Activated T-cell treated with anti-CD3 and anti-CD28 coated beads, Interleukin-2, amount 50 U/mL, for 4 hours (primary cell): ENCODE measurements at regions not wholly inside any gene's neighbourhood (a gene's known extent, or its start where the extent isn't known, plus 50 kb on each side); places are given as distances from the start of the nearest gene placed in this dataset.

Experiments used
- ATAC-seq, 2 donors: fragments of 200-7000 bp; cut with Tn5 transposase; one replicate each; pipeline ENCODE4 v1.10.0; 2021
- DNase-seq: peaks from one replicate; pipeline ENCODE4 v3.0.0-alpha.2; 2020
- H3K27me3 Mint-ChIP-seq: one replicate; pipeline ENCODE4 v1.8.0; 2021; ENCODE audit warnings: low read depth, mixed read lengths
- H3K36me3 Mint-ChIP-seq: one replicate; pipeline ENCODE4 v1.8.0; 2022; ENCODE audit warnings: mixed read lengths; ENCODE audit not compliant: insufficient read depth
- H3K4me1 Mint-ChIP-seq: one replicate; pipeline ENCODE4 v1.8.0; 2021; ENCODE audit warnings: low read depth, mixed read lengths
- H3K4me3 Mint-ChIP-seq: one replicate; pipeline ENCODE4 v1.8.0; 2021; ENCODE audit warnings: mild to moderate bottlenecking, moderate library complexity, mixed read lengths
- H3K9me3 Mint-ChIP-seq: one replicate; pipeline ENCODE4 v1.8.0; 2021; ENCODE audit warnings: mixed read lengths

DNA sequence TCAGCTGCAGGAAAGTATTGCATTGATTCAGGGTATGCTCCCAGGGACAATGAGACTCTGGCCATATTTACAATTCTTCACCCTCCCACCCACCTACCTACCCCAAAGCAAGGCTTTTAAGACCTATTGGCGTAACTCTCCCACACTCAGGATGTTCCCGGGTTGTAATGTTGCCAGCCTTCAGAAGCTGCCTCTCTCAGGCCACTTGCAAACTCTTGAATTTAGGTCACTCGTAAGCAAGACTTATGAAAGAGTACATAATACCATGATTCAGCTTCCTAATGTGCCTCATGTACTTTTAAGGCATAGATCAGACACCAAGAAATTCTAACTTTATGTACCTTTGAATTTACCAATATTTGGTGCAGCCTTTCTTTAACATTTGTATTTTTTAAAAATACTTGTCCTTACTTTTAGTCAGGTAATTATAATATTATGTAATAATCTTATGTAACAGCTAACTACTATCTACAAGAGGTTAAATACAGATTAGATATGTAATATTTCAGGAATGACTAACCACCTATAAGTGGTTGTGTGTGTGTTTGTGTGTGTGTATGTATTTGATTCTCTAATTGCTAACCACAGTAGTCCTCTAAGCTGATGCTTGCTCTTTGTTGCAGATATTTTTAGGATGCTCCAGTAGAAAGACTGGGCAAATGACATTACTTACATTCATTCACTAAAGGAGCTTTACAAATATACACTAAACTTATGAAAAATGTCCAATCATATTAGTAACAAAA, 630.5 kb upstream of the MEF2C start:
- ATAC-seq (no peak), DNase-seq (no peak)
- Mint-ChIP-seq H3K27me3 (no peaks in the 10 kb centered on the region), H3K4me3 (no peak overlapping the region), H3K4me1 (no peaks in the 10 kb centered on the region), H3K9me3 (no peaks in the 10 kb centered on the region), H3K36me3 (no peaks in the 10 kb centered on the region)

DNA sequence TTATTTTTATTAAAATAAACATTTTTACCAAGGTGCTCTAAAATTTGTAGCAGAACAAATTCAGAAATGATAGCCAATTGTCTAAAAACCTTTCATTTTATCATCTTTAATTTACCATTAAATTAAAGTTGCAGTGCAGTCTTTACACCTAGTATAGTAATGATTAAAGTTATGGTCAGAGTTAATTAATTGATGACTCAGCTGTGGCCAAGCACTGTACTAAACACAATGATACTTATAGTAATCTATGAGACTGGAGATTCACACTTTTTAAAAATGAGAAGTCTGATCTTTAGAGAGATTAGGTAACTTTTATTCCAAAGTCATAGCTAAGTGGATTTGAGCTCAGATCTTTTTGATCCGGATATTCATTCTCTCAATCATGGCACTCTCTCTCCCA, 621.1 kb upstream of the MEF2C start:
- H3K36me3 Mint-ChIP-seq = no peaks in the 10 kb centered on the region
- H3K4me1 Mint-ChIP-seq = no peaks in the 10 kb centered on the region
- ATAC-seq (no peak), DNase-seq (no peak)
- H3K9me3 Mint-ChIP-seq = no peaks in the 10 kb centered on the region
- H3K27me3 Mint-ChIP-seq = no peaks in the 10 kb centered on the region
- H3K4me3 Mint-ChIP-seq = no peak overlapping the region

DNA sequence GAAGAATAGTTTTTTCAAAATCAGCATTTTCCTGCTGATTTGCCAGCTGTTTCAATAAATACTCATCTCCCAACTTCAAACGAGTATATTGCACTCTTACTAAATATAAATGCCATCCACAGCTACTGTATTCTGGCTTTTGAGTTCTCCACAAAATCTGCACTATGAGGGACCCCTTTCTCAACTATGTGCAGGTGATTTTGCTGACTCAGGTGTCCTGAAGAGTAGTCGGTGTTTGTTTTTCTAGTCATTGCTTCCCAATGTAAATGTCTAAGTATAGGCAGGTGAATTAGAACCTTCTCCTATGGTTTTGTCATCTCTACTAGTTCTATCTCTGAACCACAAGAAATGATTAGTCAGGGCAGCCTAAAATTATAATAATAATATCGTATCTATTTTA, 616.8 kb upstream of the MEF2C start:
- Mint-ChIP-seq H3K4me3 (no peak overlapping the region), H3K9me3 (no peaks in the 10 kb centered on the region), H3K27me3 (no peaks in the 10 kb centered on the region), H3K36me3 (no peaks in the 10 kb centered on the region), H3K4me1 (no peaks in the 10 kb centered on the region)
- DNase-seq = no peak
- ATAC-seq = no peak

DNA sequence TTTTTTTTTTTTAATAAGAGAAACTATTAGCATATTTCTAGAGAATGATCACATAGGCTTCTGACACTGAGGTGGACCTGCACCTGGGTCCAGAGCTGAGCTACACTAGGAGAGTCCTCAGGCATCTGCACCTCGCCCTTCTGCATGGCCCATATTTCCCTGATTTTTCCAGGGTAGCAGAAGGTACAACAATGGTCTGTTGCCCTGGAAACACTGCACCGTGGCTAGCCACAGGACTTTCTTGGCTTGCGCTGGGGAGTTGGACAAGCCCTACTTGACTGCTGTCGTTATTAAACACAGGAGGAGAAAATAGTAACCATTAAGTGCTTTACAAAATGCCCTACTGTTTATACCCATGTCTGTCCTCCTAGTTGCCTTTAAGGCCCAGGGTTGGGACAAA, 615.7 kb upstream of the MEF2C start:
- Mint-ChIP-seq H3K9me3 (no peaks in the 10 kb centered on the region), H3K4me3 (no peak overlapping the region), H3K36me3 (no peaks in the 10 kb centered on the region), H3K27me3 (no peaks in the 10 kb centered on the region), H3K4me1 (no peaks in the 10 kb centered on the region)
- DNase-seq (no peak), ATAC-seq (no peak)

DNA sequence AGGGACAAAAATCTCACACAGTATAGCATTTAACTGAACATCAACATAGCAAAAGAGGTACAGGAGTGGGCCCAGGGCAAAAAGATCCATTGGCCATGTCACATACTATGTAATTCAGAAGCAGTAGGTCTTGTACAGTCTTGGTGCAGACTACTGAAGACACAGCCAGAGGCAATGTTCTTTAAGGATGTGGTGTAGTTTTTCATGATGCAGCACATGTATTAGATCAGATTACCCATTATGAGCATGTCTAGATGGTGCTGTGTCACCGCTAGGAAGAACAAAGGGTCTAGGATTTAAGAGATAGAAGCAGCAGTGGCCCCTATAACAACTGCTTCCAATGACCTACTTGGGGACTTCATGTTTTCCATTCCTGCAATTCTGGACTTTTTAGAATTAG, 610.4 kb upstream of the MEF2C start:
- H3K4me1 Mint-ChIP-seq = no peaks in the 10 kb centered on the region
- ATAC-seq = no peak
- DNase-seq = no peak
- H3K27me3 Mint-ChIP-seq = no peaks in the 10 kb centered on the region
- H3K9me3 Mint-ChIP-seq = no peaks in the 10 kb centered on the region
- H3K4me3 Mint-ChIP-seq = no peak overlapping the region
- no peaks in the 10 kb centered on the region for H3K36me3 Mint-ChIP-seq

DNA sequence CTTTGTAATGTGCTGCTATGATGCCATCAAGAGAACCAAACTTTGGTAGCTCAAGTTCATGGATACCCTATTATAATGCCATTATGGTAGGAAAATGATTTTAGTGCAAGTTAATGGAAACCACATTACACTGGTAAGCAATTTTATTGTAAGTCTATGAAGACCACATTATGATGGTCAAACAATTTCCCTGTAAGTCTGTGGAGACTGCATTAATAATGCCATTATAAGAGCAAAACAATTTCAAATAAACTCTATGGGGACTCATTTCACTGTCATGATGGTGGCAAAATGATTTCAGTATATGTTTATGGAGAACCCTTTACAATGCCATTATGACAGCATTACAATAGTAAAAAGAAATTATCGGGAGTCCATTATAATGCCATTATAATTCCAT, 602.0 kb upstream of the MEF2C start:
- Mint-ChIP-seq H3K27me3 (no peaks in the 10 kb centered on the region), H3K4me3 (no peak overlapping the region), H3K4me1 (no peaks in the 10 kb centered on the region), H3K36me3 (no peaks in the 10 kb centered on the region), H3K9me3 (no peaks in the 10 kb centered on the region)
- no peak for DNase-seq
- no peak for ATAC-seq

DNA sequence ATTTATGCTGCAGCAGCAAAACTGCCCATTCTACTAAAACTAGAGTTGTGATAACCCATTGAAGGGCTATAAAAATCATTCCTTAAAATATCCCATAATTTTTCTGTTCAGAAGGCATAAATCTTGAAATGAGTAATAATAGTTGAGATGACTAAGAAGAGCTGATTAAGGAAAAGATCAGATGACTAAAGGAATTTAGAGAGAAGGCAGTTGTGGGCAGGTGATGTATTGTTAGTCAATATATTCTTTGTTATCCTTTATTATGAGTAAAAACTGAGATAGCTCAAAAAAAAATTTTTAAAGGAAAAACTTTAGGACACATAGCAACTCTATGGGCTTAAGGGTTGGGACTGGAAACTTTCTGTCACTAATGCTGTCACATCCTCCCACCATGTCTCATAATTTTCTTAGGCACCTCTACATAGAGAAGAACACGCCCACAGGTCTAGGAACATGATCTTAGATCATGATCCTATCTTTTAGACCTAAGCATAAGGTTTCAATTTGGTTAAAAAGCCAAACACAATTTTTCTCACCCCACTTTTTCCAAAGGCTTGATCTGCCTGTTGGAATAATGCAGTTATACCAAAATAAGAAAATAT, 597.5 kb upstream of the MEF2C start:
- Mint-ChIP-seq H3K36me3 (no peaks in the 10 kb centered on the region), H3K27me3 (no peaks in the 10 kb centered on the region), H3K9me3 (peaks cover 5% of the 10 kb centered on the region), H3K4me1 (no peaks in the 10 kb centered on the region), H3K4me3 (no peak overlapping the region)
- DNase-seq (no peak), ATAC-seq (no peak)

DNA sequence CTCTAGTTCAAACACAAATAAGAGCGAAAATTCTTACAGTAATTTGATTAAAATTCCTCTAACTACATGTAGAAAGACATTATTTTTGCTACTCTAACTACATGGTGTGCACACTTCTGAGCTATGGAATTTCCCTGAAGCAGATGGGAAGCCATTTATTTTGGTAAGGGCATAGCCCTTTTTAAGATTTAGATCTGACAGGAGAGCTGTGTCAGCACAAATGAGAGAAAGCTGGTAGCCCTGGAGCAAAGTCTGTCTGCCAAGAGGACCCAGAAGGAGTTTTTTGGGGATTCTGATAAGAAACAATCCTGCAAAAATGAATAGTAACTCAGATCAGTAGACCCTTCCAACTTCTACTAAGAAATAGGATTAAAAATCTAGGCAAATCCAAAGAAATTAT, 595.9 kb upstream of the MEF2C start:
- peaks cover 10% of the 10 kb centered on the region for H3K9me3 Mint-ChIP-seq
- ATAC-seq = no peak
- no peaks in the 10 kb centered on the region for H3K36me3 Mint-ChIP-seq
- no peak for DNase-seq
- no peak overlapping the region for H3K4me3 Mint-ChIP-seq
- no peaks in the 10 kb centered on the region for H3K4me1 Mint-ChIP-seq
- no peaks in the 10 kb centered on the region for H3K27me3 Mint-ChIP-seq

DNA sequence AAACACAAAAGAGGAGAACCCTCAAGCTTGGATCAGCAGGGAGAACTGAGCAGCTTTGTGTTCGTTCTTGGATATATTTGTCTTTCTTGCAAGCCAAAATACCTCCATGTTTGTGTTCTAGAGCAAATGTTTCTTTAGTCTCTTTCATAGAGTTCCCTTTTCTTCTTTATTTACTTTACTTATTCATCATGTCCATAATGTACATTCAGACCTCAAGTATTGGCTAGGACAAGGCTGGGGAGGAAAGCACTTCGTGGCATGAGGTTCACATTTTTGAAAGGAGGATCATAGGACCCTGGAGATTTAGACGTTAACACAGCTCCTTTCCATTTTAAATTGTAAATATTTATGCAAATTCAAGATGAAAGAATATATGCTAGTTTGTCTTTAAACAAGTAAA, 590.2 kb upstream of the MEF2C start:
- H3K4me1 Mint-ChIP-seq = no peaks in the 10 kb centered on the region
- no peaks in the 10 kb centered on the region for H3K27me3 Mint-ChIP-seq
- no peaks in the 10 kb centered on the region for H3K36me3 Mint-ChIP-seq
- H3K9me3 Mint-ChIP-seq = peaks cover 10% of the 10 kb centered on the region
- DNase-seq = no peak
- ATAC-seq = no peak
- no peak overlapping the region for H3K4me3 Mint-ChIP-seq

DNA sequence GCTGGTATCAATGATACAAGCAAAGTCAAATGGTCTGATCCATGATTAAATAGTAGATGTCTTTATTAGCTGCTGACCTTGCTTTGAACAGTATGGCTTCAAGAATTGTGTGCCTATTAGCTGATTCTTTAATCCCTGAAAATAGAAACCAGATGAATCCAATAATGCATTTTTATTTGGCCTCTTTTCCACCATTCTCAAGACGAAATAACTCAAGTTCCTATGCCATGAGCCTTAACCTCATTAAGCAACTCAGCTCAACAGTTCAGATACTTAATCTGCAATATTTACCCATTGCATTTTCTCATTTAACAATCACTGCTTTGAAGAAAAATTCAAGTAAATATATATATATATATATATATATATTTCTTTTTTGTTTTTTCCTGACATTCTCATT, 588.6 kb upstream of the MEF2C start:
- Mint-ChIP-seq H3K4me3 (no peak overlapping the region), H3K4me1 (no peaks in the 10 kb centered on the region), H3K27me3 (no peaks in the 10 kb centered on the region), H3K36me3 (no peaks in the 10 kb centered on the region), H3K9me3 (peaks cover 10% of the 10 kb centered on the region)
- DNase-seq (no peak), ATAC-seq (no peak)

DNA sequence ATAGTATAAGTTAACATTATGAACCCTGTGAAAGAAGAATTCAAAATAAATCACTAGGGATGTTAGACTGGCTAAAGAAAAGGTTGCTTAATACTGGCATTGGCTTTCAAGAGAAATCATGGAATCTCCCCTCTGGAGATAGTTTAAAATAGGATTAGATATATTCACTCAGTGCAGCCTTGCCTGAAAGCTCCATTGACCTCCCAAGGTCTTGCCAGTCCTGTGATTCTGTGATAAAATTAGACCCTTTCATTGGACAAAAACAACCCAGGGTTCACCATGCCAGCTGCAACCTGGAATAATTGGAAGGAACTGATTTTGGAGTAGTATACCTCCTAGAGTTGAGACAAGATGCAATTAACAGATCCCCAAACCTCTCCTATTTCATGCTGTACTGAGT, 588.1 kb upstream of the MEF2C start:
- ATAC-seq (no peak), DNase-seq (no peak)
- H3K4me3 Mint-ChIP-seq = no peak overlapping the region
- no peaks in the 10 kb centered on the region for H3K36me3 Mint-ChIP-seq
- H3K27me3 Mint-ChIP-seq = no peaks in the 10 kb centered on the region
- peaks cover 9% of the 10 kb centered on the region for H3K9me3 Mint-ChIP-seq
- H3K4me1 Mint-ChIP-seq = no peaks in the 10 kb centered on the region

DNA sequence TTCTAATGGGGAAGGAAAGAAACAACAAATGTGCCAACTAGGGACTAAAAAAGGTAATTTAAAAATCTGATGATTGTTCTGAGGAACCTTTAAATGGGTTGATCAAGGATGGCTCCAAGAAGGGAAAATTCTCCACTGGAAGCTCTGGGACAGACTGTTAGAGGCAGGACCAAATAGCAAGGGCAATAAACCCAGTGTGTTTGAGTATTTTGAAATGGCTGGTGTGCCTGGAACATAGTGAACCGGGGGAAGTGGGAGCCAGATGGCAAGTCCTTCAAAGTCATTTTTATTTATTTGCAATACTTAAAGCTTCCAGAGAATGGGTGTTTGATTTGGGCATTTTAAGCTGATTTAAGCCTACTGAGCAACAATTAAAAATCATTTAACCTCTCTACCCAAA, 587.7 kb upstream of the MEF2C start:
- H3K4me1 Mint-ChIP-seq = no peaks in the 10 kb centered on the region
- H3K4me3 Mint-ChIP-seq = no peak overlapping the region
- H3K9me3 Mint-ChIP-seq = peaks cover 5% of the 10 kb centered on the region
- ATAC-seq = no peak
- no peaks in the 10 kb centered on the region for H3K36me3 Mint-ChIP-seq
- H3K27me3 Mint-ChIP-seq = no peaks in the 10 kb centered on the region
- DNase-seq = no peak

DNA sequence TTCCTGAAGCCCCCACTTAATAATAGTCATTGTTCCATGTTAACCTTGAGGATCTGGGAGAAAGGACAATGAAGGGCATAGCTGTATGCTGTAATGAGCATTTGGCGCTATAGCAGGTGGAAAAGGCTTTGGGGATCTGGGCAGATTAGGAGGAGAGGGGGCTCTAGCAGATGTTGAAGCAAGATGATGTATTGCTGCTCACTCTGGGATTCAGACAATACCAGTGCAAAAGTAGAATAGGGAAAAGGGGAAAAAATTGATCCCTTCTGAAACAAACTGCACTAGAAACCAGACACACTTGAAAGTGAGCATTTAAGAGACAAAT, 575.3 kb upstream of the MEF2C start:
- H3K9me3 Mint-ChIP-seq = peaks cover 6% of the 10 kb centered on the region
- no peak overlapping the region for H3K4me3 Mint-ChIP-seq
- H3K36me3 Mint-ChIP-seq = no peaks in the 10 kb centered on the region
- H3K27me3 Mint-ChIP-seq = no peaks in the 10 kb centered on the region
- DNase-seq (no peak), ATAC-seq (no peak)
- no peaks in the 10 kb centered on the region for H3K4me1 Mint-ChIP-seq

DNA sequence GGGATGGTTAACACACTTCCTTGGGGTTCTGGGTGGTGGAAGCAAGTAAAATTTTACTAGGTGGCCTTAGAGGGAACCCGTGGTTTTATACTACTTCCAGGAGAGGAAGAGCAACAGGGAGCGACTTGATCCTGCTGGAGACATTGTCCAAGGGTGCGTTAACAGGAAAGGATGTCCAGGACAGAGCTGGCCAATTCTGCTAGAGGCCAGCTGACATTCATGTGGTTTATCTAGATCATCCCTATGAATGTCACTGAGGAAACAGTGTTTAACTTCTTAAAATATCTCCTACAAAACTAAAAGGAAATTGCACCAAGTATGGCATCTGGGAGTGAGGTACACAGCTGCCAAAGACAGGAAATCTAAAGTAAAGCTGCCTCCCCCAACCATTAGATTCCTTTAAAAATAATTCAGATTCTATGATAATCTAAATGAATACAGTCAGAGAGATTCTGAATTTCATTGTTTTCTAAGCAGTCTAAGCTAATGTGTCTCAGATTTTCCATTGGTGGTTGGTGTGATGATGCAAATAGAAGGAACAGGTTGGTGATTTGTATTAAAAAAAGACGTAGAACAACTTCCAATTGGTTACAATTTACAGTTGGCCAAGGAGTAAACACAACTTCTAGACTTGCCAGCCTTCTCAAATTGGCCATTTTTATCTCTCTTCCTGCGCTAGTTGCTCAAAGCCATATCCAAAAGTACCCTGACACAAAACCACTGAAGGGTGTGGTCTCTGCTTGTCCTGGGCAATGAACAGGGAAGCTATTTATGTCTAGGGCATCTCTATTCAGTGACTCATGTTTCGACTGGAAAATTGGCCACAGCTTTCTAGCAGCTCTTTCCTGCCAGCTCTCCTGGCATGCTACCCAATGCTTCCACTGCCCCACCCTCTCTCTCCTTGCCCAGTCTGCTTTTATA, 574.7 kb upstream of the MEF2C start:
- ATAC-seq (no peak), DNase-seq (no peak)
- Mint-ChIP-seq H3K4me3 (no peak overlapping the region), H3K4me1 (no peaks in the 10 kb centered on the region), H3K9me3 (peaks cover 6% of the 10 kb centered on the region), H3K27me3 (no peaks in the 10 kb centered on the region), H3K36me3 (no peaks in the 10 kb centered on the region)

DNA sequence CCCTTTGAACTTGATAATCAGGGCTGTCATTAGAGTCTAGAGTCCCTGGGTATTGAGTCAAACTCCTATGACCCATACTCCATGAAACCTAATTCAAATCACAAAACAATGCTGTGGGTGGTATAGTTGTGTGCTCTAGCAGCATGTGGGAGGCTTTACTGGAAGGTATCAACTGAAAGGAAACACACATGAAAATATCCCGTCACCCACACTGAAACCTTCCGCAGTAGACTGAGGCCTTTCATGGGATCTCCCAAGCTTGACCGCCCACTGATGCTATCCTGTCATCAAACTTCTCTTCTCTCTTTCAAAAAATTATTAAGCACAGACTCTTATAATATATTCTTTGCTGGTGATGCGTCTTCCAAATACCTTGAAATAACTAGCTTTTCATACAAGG, 569.1 kb upstream of the MEF2C start:
- Mint-ChIP-seq H3K9me3 (peaks cover 6% of the 10 kb centered on the region), H3K4me1 (no peaks in the 10 kb centered on the region), H3K36me3 (no peaks in the 10 kb centered on the region), H3K27me3 (no peaks in the 10 kb centered on the region), H3K4me3 (no peak overlapping the region)
- ATAC-seq (no peak), DNase-seq (no peak)
